Heart right ventricle (tissue), 16 donors: ENCODE measurements at regions not wholly inside any gene's neighbourhood (a gene's known extent, or its start where the extent isn't known, plus 50 kb on each side); places are given as distances from the start of the nearest gene placed in this dataset.
"Not testable (repeated sequence)": the region's sequence is repeated elsewhere in the genome, so short reads cannot be mapped to it uniquely, and the experiment has no call there.

Experiments
- ATAC-seq, 8 donors: fragments of 200-7000 bp; cut with Tn5 transposase; one replicate each; pipeline ENCODE4 v1.9.1; 2020; ENCODE audit warnings: mild to moderate bottlenecking in 8 of 8, moderate library complexity in 8 of 8, moderate number of reproducible peaks in 1 of 8
- DNase-seq, 2 donors: peaks; one replicate each; pipeline ENCODE4 v3.0.0-alpha.2; 2020
- H3K27ac ChIP-seq, 10 donors: fragments of 200-600 bp; sonication (generic) in 2 of 10; one replicate each; pipeline versions ENCODE4 v1.5.0 to v1.8.0; 2020 to 2022; ENCODE audit warnings: mild to moderate bottlenecking in 3 of 10
- H3K27me3 ChIP-seq, 7 donors: fragments of 200-600 bp; one replicate each; pipeline ENCODE4 v1.8.0; 2021 to 2022; ENCODE audit warnings: mild to moderate bottlenecking in 2 of 7
- H3K36me3 ChIP-seq, 9 donors: fragments of 200-600 bp; sonication (generic) in 1 of 9; one replicate each; pipeline versions ENCODE4 v1.5.0 to v1.8.0; 2020 to 2022; ENCODE audit warnings: mild to moderate bottlenecking in 2 of 9
- H3K4me1 ChIP-seq, 9 donors: fragments of 200-600 bp; sonication (generic) in 1 of 9; one replicate each; pipeline versions ENCODE4 v1.5.0 to v1.8.0; 2020 to 2022; ENCODE audit warnings: mild to moderate bottlenecking in 4 of 9
- H3K4me3 ChIP-seq, 10 donors: fragments of 200-600 bp; sonication (generic) in 2 of 10; one replicate each; pipeline versions ENCODE4 v1.5.0 to v1.8.0; 2020 to 2022; ENCODE audit warnings: mild to moderate bottlenecking in 7 of 10, moderate library complexity in 2 of 10
- H3K9me3 ChIP-seq, 11 donors: fragments of 200-600 bp in 10 of 11; sonication (generic) in 2 of 11; one replicate each; pipeline versions ENCODE4 v1.5.0 to v1.8.0; 2013 to 2022; ENCODE audit warnings: mild to moderate bottlenecking in 2 of 11, control low read depth in 1 of 11, moderate library complexity in 1 of 11
- WGBS, 2 donors: extraction: QIAGEN DNeasy Blood & Tissue Kit; methylation state at CpG; one replicate each; pipeline ENCODE4 v1.1.7; 2013; ENCODE audit warnings: inconsistent platforms in 1 of 2; 5-methylcytosine and 5-hydroxymethylcytosine counted together
- intact Hi-C, 10 donors: fragments of 100-400 bp; cut with DNase I; formaldehyde crosslinking; loops; one replicate each; pipeline versions ENCODE4 v1.11.1 to v1.14.2; 2022
- TF ChIP-seq, protein P1 (sequence below), 9 donors: fragments of 200-600 bp; sonication (generic) in 2 of 9; IDR thresholded peaks; one replicate each; pipeline versions ENCODE4 v1.5.0 to v1.8.0; 2021 to 2022; ENCODE audit warnings: antibody characterized with exemption in 9 of 9, mild to moderate bottlenecking in 5 of 9, moderate library complexity in 1 of 9
- donor health status: Arrhythmogenic right ventricular cardiomyopathy.
- donor health status: ischemic (EF 13 %, LVEDD 7.1; RV severe dilation, severe dysfunction).
- donor health status: healthy with polysubstance abuse.
- donor health status: DM: no; HTN: yes; CAD: no.
- donor health status: DM: no; HTN: no; CAD: no.
- donor health status: ischemic (EF 25% LVEDD 6.9; RV normal size, moderate dysfunction).
- donor health status: ischemic (EF 25% LVEDD 5.7; RV mildly dilated, moderate dysfunction).
- donor health status: healthy.
- donor health status: DM: yes; HTN: yes; CAD: no.
- donor health status: Ischemic cardiomyopathy.
- donor health status: ischemic (EF 35%, LVEDD 5.7; RV mildly dilated, moderate dysfunction).
- donor health status: nonischemic (EF 11% LVEDD 7.7; RV severe dilation, severe dysfunction).
- donor health status: DM: yes; HTN: yes; CAD: no.
- donor health status: PGD.
- donor health status: ischemic (EF 29% LVEDD 5.4; RV normal size, mild dysfunction).
- donor health status: nonischemic (EF 23%, LVEDD 6.1; RV moderate dilation, normal function).

DNA sequence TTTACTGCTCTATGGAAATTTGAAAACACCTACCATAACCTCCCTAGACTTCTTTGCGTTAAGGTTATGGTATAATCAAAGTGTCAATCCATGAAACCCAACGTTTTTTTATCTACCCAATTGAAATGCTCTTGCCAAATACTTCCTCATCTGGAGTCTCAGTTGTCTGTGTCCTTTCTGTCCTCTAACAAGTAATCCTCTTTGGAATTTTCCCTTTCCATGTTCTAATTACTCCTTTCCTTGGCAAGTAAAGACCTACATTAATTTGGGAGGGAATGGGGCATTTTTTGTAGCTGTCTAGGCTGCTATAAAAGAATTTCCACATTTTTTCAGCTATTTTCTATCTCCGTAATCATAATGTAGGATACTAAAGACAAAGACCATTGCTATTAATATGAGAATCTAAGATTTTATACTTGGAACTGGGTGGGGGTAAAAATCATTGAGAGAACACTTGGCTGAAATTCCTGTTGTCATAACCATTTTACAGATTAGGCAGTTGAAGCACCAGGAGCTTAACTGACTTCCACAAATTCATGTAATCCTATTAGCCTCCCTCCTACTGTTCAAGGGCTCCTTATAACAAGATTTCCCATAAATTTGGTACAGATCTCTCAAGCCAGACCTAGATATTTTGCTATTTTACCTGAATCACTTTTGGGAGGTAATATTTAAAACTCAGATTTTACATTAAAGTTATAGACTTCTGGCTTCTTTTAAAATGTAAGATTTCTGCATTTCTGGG is 1307.6 kb downstream of the XPNPEP1 start:
- WGBS, 2 donors: 57 to 61% methylated on average over 3 of the region's 3 CpGs
- no peak overlapping the region for H3K4me3 ChIP-seq
- no peak overlapping the region for H3K27ac ChIP-seq
- intact Hi-C loops: no loop called here
- ATAC-seq (no peak), DNase-seq (no peak)
- TF ChIP-seq, protein P1, sequence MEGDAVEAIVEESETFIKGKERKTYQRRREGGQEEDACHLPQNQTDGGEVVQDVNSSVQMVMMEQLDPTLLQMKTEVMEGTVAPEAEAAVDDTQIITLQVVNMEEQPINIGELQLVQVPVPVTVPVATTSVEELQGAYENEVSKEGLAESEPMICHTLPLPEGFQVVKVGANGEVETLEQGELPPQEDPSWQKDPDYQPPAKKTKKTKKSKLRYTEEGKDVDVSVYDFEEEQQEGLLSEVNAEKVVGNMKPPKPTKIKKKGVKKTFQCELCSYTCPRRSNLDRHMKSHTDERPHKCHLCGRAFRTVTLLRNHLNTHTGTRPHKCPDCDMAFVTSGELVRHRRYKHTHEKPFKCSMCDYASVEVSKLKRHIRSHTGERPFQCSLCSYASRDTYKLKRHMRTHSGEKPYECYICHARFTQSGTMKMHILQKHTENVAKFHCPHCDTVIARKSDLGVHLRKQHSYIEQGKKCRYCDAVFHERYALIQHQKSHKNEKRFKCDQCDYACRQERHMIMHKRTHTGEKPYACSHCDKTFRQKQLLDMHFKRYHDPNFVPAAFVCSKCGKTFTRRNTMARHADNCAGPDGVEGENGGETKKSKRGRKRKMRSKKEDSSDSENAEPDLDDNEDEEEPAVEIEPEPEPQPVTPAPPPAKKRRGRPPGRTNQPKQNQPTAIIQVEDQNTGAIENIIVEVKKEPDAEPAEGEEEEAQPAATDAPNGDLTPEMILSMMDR (IDR thresholded peaks at IDR 0.05): no peak
- no peaks in the 10 kb centered on the region for H3K36me3 ChIP-seq
- H3K4me1 ChIP-seq: no peaks in the 10 kb centered on the region
- H3K9me3 ChIP-seq: no peaks in the 10 kb centered on the region
- no peaks in the 10 kb centered on the region for H3K27me3 ChIP-seq

DNA sequence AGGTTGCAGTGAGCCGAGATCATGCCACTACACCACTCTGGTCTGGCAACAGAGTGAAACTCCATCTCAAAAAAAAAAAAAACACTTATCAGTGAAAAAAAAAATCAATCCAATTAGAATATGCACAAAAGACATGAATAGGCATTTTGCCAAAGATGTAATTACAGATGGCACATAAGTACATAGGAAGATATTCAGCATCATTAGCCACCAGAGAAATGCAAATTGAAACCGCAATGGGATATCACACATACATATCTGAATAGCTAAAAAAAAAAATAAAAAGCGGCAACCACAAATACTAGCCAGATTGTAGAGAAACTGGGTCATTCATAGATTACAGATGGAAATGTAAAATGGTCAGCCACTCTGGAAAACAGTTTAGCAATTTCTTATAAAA is 1310.8 kb downstream of the XPNPEP1 start:
- Histone ChIP-seq H3K4me1 (no peaks in the 10 kb centered on the region), H3K4me3 (no peak overlapping the region), H3K9me3 (peaks cover 0 to 12% (median 0%) of the 10 kb centered on the region in 11 donors), H3K36me3 (no peaks in the 10 kb centered on the region), H3K27ac (no peak overlapping the region), H3K27me3 (no peaks in the 10 kb centered on the region)
- DNase-seq (no peak), ATAC-seq (no peak)
- intact Hi-C loops: no loop called here
- TF ChIP-seq, protein P1 (IDR thresholded peaks at IDR 0.05): no peak
- WGBS, 2 donors: 55 to 61% methylated on average over 3 of the region's 3 CpGs

DNA sequence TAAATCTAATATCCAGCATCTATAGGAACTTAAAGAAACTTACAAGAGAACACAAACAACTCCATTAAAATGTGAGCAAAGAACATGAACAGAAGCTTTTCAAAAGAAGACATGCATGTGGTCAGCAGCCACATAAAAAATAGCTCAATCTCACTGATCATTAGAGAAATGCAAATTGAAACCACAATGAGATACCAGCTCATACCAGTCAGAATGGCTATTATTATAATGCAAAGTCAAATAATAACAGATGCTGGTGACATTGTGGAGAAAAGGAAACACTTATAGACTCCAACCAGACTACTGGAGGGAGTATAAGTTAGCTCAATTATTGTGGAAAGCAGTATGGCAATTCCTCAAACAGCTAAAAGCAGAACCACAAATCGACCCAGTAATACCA is 1314.5 kb downstream of the XPNPEP1 start:
- 42 to 50% methylated on average over 1 of the region's 1 CpG for WGBS, 2 donors
- H3K4me1 ChIP-seq: no peaks in the 10 kb centered on the region
- H3K9me3 ChIP-seq: peaks cover 0 to 35% (median 4%) of the 10 kb centered on the region in 11 donors
- H3K36me3 ChIP-seq: no peaks in the 10 kb centered on the region
- ATAC-seq (no peak), DNase-seq (no peak)
- no peak overlapping the region for H3K27ac ChIP-seq
- H3K27me3 ChIP-seq: no peaks in the 10 kb centered on the region
- TF ChIP-seq, protein P1 (IDR thresholded peaks at IDR 0.05): no peak
- intact Hi-C loops: no loop called here
- H3K4me3 ChIP-seq: no peak overlapping the region

DNA sequence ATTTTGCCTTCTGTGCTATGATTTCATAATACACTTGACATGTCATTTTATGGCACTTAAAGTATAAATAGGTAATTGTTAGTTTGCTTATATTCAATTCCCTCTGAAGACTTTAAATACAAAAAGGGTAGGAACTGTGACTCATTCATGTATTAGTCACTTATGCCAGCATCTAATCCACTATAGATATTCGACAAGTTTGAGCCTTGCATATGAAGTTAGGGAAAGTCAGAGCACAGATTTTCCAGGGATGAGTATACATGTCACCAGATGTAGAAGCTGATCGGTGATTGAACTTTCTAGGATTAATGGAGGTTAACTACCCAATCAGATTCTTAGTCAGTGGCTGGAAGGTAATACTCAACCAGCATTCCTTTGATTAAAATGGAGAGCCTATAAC is 1321.5 kb downstream of the XPNPEP1 start:
- DNase-seq: no peak
- intact Hi-C loops: no loop called here
- no peak overlapping the region for H3K27ac ChIP-seq
- H3K4me3 ChIP-seq: no peak overlapping the region
- 87 to 93% methylated on average over 2 of the region's 2 CpGs for WGBS, 2 donors
- H3K36me3 ChIP-seq: no peaks in the 10 kb centered on the region
- TF ChIP-seq, protein P1 (IDR thresholded peaks at IDR 0.05): no peak
- H3K27me3 ChIP-seq: no peaks in the 10 kb centered on the region
- ATAC-seq: no peak
- H3K9me3 ChIP-seq: peaks cover 0 to 17% (median 3%) of the 10 kb centered on the region in 11 donors
- H3K4me1 ChIP-seq: no peaks in the 10 kb centered on the region

DNA sequence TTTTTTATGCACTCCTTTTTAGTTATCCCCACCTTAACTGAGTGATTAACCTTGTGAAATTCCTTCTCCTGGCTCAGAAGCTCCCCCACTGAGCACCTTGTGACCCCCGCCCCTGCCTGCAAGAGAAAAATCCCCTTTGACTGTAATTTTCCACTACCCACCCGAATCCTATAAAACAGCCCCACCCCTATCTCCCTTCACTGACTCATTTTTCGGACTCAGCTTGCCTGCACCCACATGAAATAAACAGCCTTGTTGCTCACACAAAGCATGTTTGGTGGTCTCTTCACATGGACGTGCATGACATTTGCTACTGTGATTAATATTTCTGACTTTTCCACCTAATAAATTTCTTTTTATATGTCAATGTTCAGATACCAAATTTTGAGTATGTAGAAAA is 1322.8 kb downstream of the XPNPEP1 start:
- not testable (repeated sequence) for H3K27ac ChIP-seq

DNA sequence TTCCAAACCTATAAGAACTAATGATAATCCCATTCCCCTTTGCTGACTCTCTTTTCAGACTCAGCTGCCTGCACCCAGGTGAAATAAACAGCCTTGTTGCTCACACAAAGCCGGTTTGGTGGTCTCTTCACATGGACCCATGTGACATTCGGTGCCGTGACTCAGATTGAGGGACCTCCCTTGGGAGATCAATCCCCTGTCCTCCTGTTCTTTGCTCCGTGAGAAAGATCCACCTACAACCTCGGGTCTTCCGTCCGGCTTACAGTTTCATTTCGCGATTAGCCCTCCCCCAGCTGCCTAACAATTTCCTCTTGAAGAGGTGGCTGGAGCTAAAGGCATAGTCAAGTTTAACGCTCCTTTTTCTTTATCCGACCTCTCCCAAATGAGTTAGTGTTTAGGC is 1324.0 kb downstream of the XPNPEP1 start:
- H3K27ac ChIP-seq, DNase-seq, H3K27me3 ChIP-seq, H3K4me3 ChIP-seq, H3K9me3 ChIP-seq, intact Hi-C loops, H3K4me1 ChIP-seq, ATAC-seq, H3K36me3 ChIP-seq: not testable (repeated sequence)
- WGBS, 2 donors: 51 to 54% methylated on average over 11 of the region's 11 CpGs

More for the DNA sequence above, 1322.8 kb downstream of the XPNPEP1 start:
- ATAC-seq, H3K27me3 ChIP-seq, H3K36me3 ChIP-seq, H3K9me3 ChIP-seq, intact Hi-C loops, H3K4me1 ChIP-seq, DNase-seq, H3K4me3 ChIP-seq: not testable (repeated sequence)
- 70 to 73% methylated on average over 4 of the region's 4 CpGs for WGBS, 2 donors
